ENCODE measurements at regions not wholly inside any gene's neighbourhood (a gene's known extent, or its start where the extent isn't known, plus 50 kb on each side); places are given as distances from the start of the nearest gene placed in this dataset.
A peak's percentile ranks its signal among the peaks of the same experiment; 100 is the strongest.
"Not testable (repeated sequence)": the region's sequence is repeated elsewhere in the genome, so short reads cannot be mapped to it uniquely, and the experiment has no call there.

DNA sequence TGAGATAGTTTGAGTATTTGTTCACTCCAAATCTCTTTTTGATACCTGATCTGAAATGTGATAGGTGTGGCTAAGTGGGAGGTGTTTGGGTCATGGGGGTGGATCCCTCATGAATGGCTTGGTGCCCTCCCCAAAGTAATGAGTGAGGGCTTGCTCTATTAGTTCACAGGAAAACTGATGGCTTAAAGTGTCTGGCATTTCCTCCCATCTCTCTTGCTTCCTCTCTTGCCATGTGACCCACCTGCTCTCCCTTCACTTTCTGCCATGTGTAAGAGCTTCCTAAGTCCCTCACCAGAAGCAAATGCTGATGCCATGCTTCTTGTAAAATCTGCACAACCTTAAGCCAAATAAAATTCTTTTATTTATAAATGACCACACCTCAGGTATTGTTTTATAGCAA lies 61.1 kb downstream of the MAD2L1 start:
- no peak for DNase-seq

DNA sequence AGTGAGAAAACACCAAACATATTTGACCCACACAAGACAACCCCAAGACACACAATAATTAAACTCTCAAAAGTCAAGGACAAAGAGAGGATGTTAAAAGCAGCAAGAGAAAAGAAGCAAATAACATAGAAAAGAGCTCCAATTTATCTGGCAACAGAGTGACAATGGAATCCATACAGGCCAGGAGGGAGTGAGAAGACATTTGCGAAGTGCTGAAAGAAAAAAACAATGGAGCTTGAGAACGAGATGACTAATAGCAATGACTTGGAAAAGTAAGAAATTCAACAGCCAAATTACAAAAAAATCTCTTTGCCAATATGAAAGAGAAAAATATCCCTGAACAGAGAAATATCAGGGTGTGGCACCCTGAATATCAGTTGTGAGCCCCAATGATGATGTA lies 61.6 kb downstream of the MAD2L1 start:
- no peak for DNase-seq

DNA sequence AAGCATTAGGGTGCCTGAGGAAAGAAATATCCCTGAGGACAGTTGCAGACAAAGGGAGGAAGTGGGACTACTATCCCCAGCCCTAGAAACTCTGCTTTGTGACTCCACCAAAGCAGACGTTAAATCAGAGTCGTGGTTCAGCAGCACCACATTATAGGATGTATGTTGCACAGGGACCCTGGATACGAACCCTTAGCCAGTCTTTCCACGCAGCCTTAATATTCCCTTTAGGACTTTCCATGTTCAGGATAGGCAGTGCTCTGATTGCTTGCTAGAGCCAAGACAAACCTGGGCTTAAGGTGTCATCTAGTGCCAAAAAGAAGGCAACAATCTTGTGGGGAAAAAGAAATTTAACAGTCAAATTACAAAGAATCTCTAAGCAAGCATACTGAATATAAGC lies 62.6 kb downstream of the MAD2L1 start:
- DNase-seq = no peak

- DNase-seq = no peak
These were observed 63.5 kb downstream of the MAD2L1 start for GRCh38 chr4:120003193-120003592.

DNA sequence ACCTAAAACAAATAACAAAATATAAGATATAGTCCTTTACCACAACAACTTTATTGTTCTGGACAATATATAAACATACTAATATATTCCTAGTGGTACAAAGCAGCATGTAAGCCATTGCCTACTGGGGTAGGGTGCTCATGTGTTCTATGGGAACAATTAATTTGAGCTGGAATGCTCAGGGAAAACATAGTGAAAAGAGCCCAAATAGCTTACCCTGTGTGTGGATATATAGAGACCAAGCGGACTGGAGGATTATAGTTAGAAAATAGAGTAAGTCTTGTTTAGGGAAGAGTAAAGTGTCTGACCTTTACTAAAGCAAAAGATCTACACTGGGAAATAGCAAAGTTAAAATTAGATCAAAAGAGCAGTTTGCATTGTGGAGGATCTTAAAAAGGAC lies 64.8 kb downstream of the MAD2L1 start:
- no peak for DNase-seq

DNA sequence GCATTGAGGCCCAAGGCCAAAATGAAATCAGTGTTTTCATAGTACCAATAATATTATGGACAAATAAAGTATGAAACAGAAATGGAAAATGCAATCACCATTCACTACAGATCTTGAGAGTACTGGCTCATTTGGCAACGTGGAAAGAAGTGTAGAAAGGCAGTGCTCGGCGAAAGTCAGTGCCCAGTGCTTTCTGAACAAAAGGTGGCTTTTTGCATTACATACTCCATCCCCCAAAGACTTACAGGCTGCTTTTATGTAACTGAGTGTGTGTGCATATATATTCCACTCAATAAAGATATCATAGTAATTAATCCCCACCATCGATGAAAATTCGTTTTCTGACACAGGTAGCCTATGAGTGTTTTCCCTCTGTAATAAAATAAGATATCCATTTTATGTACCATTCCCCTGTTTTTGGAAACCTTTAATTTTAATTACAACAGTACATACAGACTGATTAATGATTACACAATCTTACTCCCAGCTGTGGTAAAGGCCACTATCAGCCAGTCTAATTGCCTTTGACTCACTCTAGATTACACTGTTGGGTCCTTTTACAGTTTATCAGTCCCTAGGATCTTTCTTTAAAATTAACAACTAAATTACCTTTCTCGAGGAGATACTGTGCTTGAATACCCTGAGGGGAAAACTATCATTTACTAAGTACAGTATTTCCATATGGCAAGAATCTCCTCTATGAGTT lies 65.9 kb downstream of the MAD2L1 start:
- no peak for DNase-seq

DNA sequence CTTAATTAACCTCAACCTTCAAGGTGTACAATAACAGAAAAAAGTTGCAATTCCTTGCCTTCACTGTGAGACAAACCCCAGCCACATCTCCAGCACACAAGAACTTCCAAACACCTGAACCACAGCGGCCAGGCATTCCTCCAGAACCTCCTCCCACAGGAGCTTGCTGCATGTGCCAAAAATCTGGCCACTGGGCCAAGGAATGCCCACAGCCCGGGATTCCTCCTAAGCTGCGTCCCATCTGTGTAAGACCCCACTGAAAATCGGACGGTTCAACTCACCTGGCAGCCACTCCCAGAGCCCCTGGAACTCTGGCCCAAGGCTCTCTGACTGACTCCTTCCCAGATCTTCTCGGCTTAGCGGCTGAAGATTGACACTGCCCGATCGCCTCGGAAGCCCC lies 70.6 kb downstream of the MAD2L1 start:
- DNase-seq = not testable (repeated sequence)

DNA sequence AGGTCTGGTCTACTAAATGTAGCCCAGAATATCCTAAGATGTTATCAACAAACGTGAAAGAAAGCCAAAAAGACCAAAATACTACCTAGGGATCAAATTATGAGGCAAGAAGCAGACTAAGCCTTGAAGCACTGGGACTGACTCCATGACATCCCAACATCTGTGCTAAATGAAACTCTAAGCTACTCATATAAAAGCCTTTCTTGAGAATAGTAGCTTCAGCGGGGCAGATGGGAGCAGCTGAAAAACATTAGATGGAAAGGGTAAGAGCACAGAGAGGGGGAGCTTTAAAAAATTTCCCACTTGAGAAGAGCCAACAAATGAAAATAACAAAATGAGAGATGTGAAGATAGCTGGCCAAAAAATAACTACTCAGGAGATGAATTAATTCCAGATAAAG lies 81.7 kb downstream of the MAD2L1 start:
- DNase-seq = no peak

- DNase-seq = no peak
These were observed 83.9 kb downstream of the MAD2L1 start for GRCh38 chr4:119982756-119983155.

- DNase-seq = peak; percentile 22
These were observed 86.2 kb downstream of the MAD2L1 start for GRCh38 chr4:119980456-119980855.

GRCh38 chr4:119977076-119977940 lies 89.3 kb downstream of the MAD2L1 start:
- no peak for DNase-seq

GRCh38 chr4:119971431-119972084 lies 95.1 kb downstream of the MAD2L1 start:
- DNase-seq = no peak

GRCh38 chr4:119962631-119963030 lies 104.0 kb downstream of the MAD2L1 start:
- no peak for DNase-seq

DNA sequence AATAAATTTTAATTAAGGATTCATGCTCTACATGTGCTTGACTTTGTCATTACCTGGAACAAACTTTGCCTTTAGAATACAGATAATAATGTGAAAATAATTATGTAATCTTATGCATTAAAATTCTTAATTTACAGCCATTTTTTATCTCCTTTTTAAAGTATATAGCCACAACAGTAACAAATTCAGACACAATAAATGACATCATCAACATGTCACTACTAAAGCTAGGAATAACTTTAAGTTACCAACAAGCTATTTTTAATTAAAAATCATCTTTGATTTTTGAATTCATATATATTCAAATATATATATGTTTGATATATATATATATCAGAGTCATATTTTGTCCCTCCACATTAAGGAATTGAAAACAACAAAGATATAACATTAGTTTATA lies 107.7 kb downstream of the MAD2L1 start:
- no peak for DNase-seq

DNA sequence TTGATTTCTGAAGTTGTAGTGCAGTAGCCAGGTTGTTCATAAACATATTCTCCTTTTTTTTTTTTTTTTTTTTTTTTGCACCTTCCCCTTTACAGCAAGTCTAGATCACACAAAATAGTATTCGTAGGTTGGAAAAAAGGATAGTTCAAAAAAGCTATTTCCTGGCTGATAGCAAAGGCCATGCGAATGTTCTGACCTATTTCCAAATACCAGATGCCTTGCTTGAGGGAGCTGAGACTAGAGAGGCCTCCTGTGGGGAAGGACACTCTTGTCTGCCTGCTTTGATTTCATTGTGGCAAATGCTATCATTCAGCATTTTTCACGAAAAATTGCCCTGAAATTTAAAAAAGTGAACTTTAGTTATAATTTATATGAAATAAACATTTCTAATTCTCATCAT lies 111.4 kb downstream of the MAD2L1 start:
- DNase-seq = no peak

GRCh38 chr4:119954487-119954886 lies 112.2 kb downstream of the MAD2L1 start:
- DNase-seq = not testable (repeated sequence)

DNA sequence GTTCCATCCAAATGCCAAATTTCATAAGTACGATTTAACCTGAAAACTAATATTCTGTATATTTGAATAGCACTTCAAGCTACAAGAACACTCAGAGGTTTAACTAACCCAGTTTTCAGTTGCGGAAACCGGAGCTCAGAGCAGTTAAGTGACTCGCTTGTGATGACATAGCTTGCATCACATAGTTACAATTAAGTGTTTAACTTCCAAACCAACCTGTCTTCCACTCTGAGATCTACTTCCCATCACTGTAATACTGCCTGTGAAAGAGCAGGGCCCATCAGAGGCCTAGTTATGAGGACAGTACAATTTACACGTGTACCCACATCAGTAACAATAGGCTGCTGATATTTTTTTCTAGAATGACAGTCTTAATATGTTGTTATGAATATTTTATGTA lies 120.3 kb downstream of the MAD2L1 start:
- DNase-seq = no peak

GRCh38 chr4:119942806-119943205 lies 123.8 kb downstream of the MAD2L1 start:
- DNase-seq = no peak

GRCh38 chr4:119940557-119940956 lies 126.1 kb downstream of the MAD2L1 start:
- no peak for DNase-seq

DNA sequence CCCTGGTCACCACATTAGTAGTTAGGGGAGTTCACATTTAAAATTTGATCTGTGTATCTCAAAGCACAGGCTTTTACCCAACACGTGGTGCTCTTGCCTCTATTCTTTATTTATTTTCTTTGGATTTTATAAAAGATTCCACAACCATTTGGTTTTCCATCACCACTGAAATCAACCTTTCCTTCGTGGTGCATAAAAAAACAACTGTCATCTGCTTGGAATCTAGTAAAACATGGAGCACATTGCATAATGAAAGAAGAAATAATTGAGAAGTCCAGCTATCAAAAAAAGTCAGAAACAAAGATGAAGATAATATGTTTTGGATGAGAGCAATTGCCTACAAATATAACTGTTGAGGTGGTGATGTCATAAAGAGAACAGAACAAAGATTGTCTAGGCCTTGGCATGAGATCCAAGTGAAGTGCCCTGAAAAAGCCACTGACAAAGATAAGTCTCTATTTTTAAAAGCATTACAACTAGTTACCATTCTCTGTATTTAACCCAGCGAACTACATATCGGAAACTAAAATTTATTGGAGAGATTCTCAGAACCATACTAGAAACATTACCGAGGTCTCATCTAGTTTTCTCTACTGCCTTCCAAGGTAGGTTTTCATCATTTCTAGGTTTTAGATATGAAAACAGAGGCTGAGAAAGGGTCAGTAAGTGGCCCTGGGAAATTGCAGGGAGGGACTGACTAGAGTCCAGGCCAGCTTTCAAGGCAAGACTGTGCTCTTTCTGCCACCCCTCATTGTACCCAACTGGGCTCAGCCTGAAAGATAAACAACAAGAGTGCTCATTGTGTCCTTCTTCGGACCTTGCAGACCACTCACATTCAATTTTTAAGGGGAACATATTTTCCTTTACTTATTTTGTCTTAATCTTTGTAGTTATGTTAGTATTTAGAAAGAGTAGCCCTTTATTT lies 127.3 kb downstream of the MAD2L1 start:
- DNase-seq = no peak

DNA sequence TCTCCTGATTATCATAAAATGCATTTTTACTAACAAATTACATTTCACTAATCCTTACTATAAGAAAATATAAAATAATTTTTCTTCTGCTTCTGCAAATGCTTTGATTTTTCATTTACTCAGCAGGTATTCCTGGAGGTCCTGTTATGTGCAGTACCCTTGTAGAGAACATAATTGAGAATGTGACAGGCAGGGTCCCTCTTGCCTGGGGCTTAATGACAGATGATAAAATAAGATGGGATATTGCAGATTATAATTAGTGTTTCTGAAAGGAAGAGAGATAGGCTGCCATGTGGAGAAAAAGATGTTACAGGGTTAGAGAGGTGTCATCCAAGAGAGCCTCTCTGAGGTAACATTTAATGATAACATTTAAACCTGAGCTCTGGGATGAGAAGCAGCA lies 128.9 kb downstream of the MAD2L1 start:
- DNase-seq = no peak

GRCh38 chr4:119933606-119934005 lies 133.0 kb downstream of the MAD2L1 start:
- DNase-seq = no peak

GRCh38 chr4:119932277-119932676 lies 134.4 kb downstream of the MAD2L1 start:
- DNase-seq = no peak
